ENCODE measurements at regions not wholly inside any gene's neighbourhood (a gene's known extent, or its start where the extent isn't known, plus 50 kb on each side); places are given as distances from the start of the nearest gene placed in this dataset.

GRCh38 chr4:138317175-138317748 is 75.1 kb upstream of the SLC7A11 start:
- no peak for DNase-seq (ENCODE audit: low read depth in 3 of 3)

- DNase-seq (ENCODE audit: low read depth in 3 of 3), result no peak
Measured at GRCh38 chr4:138312536-138312911, 70.4 kb upstream of the SLC7A11 start.

GRCh38 chr4:138311771-138312535 is 69.8 kb upstream of the SLC7A11 start:
- no peak for DNase-seq (ENCODE audit: low read depth in 3 of 3)

GRCh38 chr4:138310991-138311390 is 68.8 kb upstream of the SLC7A11 start:
- DNase-seq (ENCODE audit: low read depth in 3 of 3), result no peak

GRCh38 chr4:138310498-138310897 is 68.3 kb upstream of the SLC7A11 start:
- no peak for DNase-seq (ENCODE audit: low read depth in 3 of 3)

- no peak for DNase-seq (ENCODE audit: low read depth in 3 of 3)
Measured at GRCh38 chr4:138308356-138308755, 66.2 kb upstream of the SLC7A11 start.

- no peak for DNase-seq (ENCODE audit: low read depth in 3 of 3)
Measured at GRCh38 chr4:138307319-138307718, 65.2 kb upstream of the SLC7A11 start.

- no peak for DNase-seq (ENCODE audit: low read depth in 3 of 3)
Measured at GRCh38 chr4:138305050-138305449, 62.9 kb upstream of the SLC7A11 start.

GRCh38 chr4:138301536-138301935 is 59.4 kb upstream of the SLC7A11 start:
- no peak for DNase-seq (ENCODE audit: low read depth in 3 of 3)

- no peak for DNase-seq (ENCODE audit: low read depth in 3 of 3)
Measured at GRCh38 chr4:138300616-138301015, 58.5 kb upstream of the SLC7A11 start.

- no peak for DNase-seq (ENCODE audit: low read depth in 3 of 3)
Measured at GRCh38 chr4:138299881-138300280, 57.7 kb upstream of the SLC7A11 start.

- no peak for DNase-seq (ENCODE audit: low read depth in 3 of 3)
Measured at GRCh38 chr4:138298866-138299265, 56.7 kb upstream of the SLC7A11 start.

GRCh38 chr4:138298431-138298830 is 56.3 kb upstream of the SLC7A11 start:
- no peak for DNase-seq (ENCODE audit: low read depth in 3 of 3)

GRCh38 chr4:138297743-138298405 is 55.7 kb upstream of the SLC7A11 start:
- no peak for DNase-seq (ENCODE audit: low read depth in 3 of 3)

GRCh38 chr4:138292321-138292720 is 50.2 kb upstream of the SLC7A11 start:
- no peak for DNase-seq (ENCODE audit: low read depth in 3 of 3)
